ACC112 (cell line): ENCODE measurements at regions not wholly inside any gene's neighbourhood (a gene's known extent, or its start where the extent isn't known, plus 50 kb on each side); places are given as distances from the start of the nearest gene placed in this dataset.

Source experiments
- H2AFZ ChIP-seq: fragments of 200-600 bp; sonication (generic); one replicate; pipeline ENCODE4 v1.6.0; 2017; ENCODE audit warnings: antibody characterized with exemption, low read length; ENCODE audit not compliant: unreplicated experiment
- H3K27ac ChIP-seq: fragments of 200-600 bp; sonication (generic); 2 replicates; pipeline ENCODE4 v1.5.1; 2014; ENCODE audit warnings: low read depth, mild to moderate bottlenecking, antibody characterized with exemption, low read length, moderate library complexity
- H3K27me3 ChIP-seq: fragments of 200-600 bp; sonication (generic); 2 replicates; pipeline ENCODE4 v1.6.1; 2014; ENCODE audit warnings: mild to moderate bottlenecking, antibody characterized with exemption, low read length, moderate library complexity, mixed read lengths; ENCODE audit not compliant: insufficient read depth
- H3K36me3 ChIP-seq: fragments of 200-600 bp; sonication (generic); 2 replicates; pipeline ENCODE4 v1.6.1; 2016; ENCODE audit warnings: mild to moderate bottlenecking, antibody characterized with exemption, low read length, moderate library complexity, mixed read lengths; ENCODE audit not compliant: insufficient read depth
- H3K4me1 ChIP-seq: fragments of 200-600 bp; sonication (generic); one replicate; pipeline ENCODE4 v1.6.1; 2016; ENCODE audit warnings: low read length, mixed read lengths; ENCODE audit not compliant: insufficient read depth, unreplicated experiment, control insufficient read depth
- H3K4me3 ChIP-seq: fragments of 200-600 bp; sonication (generic); 2 replicates; pipeline ENCODE4 v1.5.1; 2014; ENCODE audit warnings: mild to moderate bottlenecking, low read depth, low read length
- H3K79me2 ChIP-seq: fragments of 200-600 bp; sonication (generic); one replicate; pipeline ENCODE4 v1.6.0; 2016; ENCODE audit warnings: low read length; ENCODE audit not compliant: control insufficient read depth, unreplicated experiment, insufficient read depth

GRCh38 chr6:79864421-79864820, 82.9 kb downstream of the ELOVL4 start:
- Histone ChIP-seq H3K27me3 (no peaks in the 10 kb centered on the region), H3K4me3 (no peak overlapping the region), H3K79me2 (no peaks in the 10 kb centered on the region), H3K4me1 (no peaks in the 10 kb centered on the region), H3K27ac (no peak overlapping the region), H2AFZ (no peak overlapping the region), H3K36me3 (no peaks in the 10 kb centered on the region)

GRCh38 chr6:79864001-79864400, 83.4 kb downstream of the ELOVL4 start:
- Histone ChIP-seq H3K27me3 (no peaks in the 10 kb centered on the region), H3K36me3 (no peaks in the 10 kb centered on the region), H3K27ac (no peak overlapping the region), H3K79me2 (no peaks in the 10 kb centered on the region), H2AFZ (no peak overlapping the region), H3K4me1 (no peaks in the 10 kb centered on the region), H3K4me3 (no peak overlapping the region)

GRCh38 chr6:79863566-79863965, 83.8 kb downstream of the ELOVL4 start:
- Histone ChIP-seq H3K79me2 (no peaks in the 10 kb centered on the region), H3K27ac (no peak overlapping the region), H3K36me3 (no peaks in the 10 kb centered on the region), H3K27me3 (no peaks in the 10 kb centered on the region), H2AFZ (no peak overlapping the region), H3K4me1 (no peaks in the 10 kb centered on the region), H3K4me3 (no peak overlapping the region)

GRCh38 chr6:79862711-79863110, 84.6 kb downstream of the ELOVL4 start:
- Histone ChIP-seq H3K36me3 (no peaks in the 10 kb centered on the region), H3K4me1 (no peaks in the 10 kb centered on the region), H3K27ac (no peak overlapping the region), H3K4me3 (no peak overlapping the region), H3K79me2 (no peaks in the 10 kb centered on the region), H2AFZ (no peak overlapping the region), H3K27me3 (no peaks in the 10 kb centered on the region)

- Histone ChIP-seq H3K4me1 (no peaks in the 10 kb centered on the region), H2AFZ (no peak overlapping the region)
Measured at GRCh38 chr6:79862126-79862525, 85.2 kb downstream of the ELOVL4 start.

GRCh38 chr6:79861023-79861422, 86.3 kb downstream of the ELOVL4 start:
- H3K27ac ChIP-seq: no peak overlapping the region
- no peak overlapping the region for H2AFZ ChIP-seq
- no peaks in the 10 kb centered on the region for H3K36me3 ChIP-seq
- no peaks in the 10 kb centered on the region for H3K79me2 ChIP-seq
- no peaks in the 10 kb centered on the region for H3K4me1 ChIP-seq
- H3K4me3 ChIP-seq: no peak overlapping the region
- H3K27me3 ChIP-seq: peaks cover 5% of the 10 kb centered on the region

More at GRCh38 chr6:79862126-79862525, 85.2 kb downstream of the ELOVL4 start:
- H3K27ac ChIP-seq: no peak overlapping the region
- H3K36me3 ChIP-seq: no peaks in the 10 kb centered on the region
- no peaks in the 10 kb centered on the region; the same call in 1 of the 2 replicates for H3K27me3 ChIP-seq
- H3K4me3 ChIP-seq: no peak overlapping the region
- H3K79me2 ChIP-seq: no peaks in the 10 kb centered on the region

- Histone ChIP-seq H2AFZ (no peak overlapping the region), H3K27me3 (peaks cover 67% of the 10 kb centered on the region), H3K79me2 (no peaks in the 10 kb centered on the region), H3K36me3 (no peaks in the 10 kb centered on the region), H3K4me1 (no peaks in the 10 kb centered on the region), H3K4me3 (no peak overlapping the region), H3K27ac (no peak overlapping the region)
Measured at GRCh38 chr6:79847426-79847825, 99.9 kb downstream of the ELOVL4 start.

- Histone ChIP-seq H3K27me3 (peaks cover 70% of the 10 kb centered on the region), H3K79me2 (no peaks in the 10 kb centered on the region), H3K36me3 (no peaks in the 10 kb centered on the region), H3K4me1 (no peaks in the 10 kb centered on the region), H3K27ac (no peak overlapping the region), H2AFZ (no peak overlapping the region), H3K4me3 (no peak overlapping the region)
Measured at GRCh38 chr6:79842376-79843040, 104.8 kb downstream of the ELOVL4 start.

- Histone ChIP-seq H3K27ac (no peak overlapping the region), H3K27me3 (peaks cover 71% of the 10 kb centered on the region), H3K36me3 (no peaks in the 10 kb centered on the region), H3K79me2 (no peaks in the 10 kb centered on the region), H2AFZ (no peak overlapping the region), H3K4me3 (no peak overlapping the region), H3K4me1 (no peaks in the 10 kb centered on the region)
Measured at GRCh38 chr6:79841577-79842375, 105.6 kb downstream of the ELOVL4 start.

GRCh38 chr6:79838851-79839250, 108.5 kb downstream of the ELOVL4 start:
- Histone ChIP-seq H3K27me3 (peaks cover 80% of the 10 kb centered on the region), H3K27ac (no peak overlapping the region), H3K36me3 (no peaks in the 10 kb centered on the region), H2AFZ (no peak overlapping the region), H3K4me1 (no peaks in the 10 kb centered on the region), H3K79me2 (no peaks in the 10 kb centered on the region), H3K4me3 (no peak overlapping the region)

- H3K4me3 ChIP-seq: no peak overlapping the region
- H3K4me1 ChIP-seq: no peaks in the 10 kb centered on the region
- no peak overlapping the region for H3K27ac ChIP-seq
- peaks cover 77% of the 10 kb centered on the region for H3K27me3 ChIP-seq
- H2AFZ ChIP-seq: no peak overlapping the region
- no peaks in the 10 kb centered on the region for H3K36me3 ChIP-seq
- H3K79me2 ChIP-seq: no peaks in the 10 kb centered on the region
Measured at GRCh38 chr6:79833964-79834284, 113.4 kb downstream of the ELOVL4 start.
